Tibial nerve (tissue), 4 donors: ENCODE measurements at regions not wholly inside any gene's neighbourhood (a gene's known extent, or its start where the extent isn't known, plus 50 kb on each side); places are given as distances from the start of the nearest gene placed in this dataset.

Experiments used
- CTCF ChIP-seq, 5 experiments: fragments of 200-600 bp in 3 of 5; fragments of 450-650 bp in 2 of 5; sonication (generic) in 3 of 5; IDR thresholded peaks; one replicate each; pipeline ENCODE4 v1.5.1; 2016 to 2019; ENCODE audit warnings: antibody characterized with exemption in 5 of 5, mild to moderate bottlenecking in 3 of 5, moderate library complexity in 2 of 5
- EP300 ChIP-seq, 2 donors: sonication (generic); formaldehyde crosslinking; IDR thresholded peaks; one replicate each; pipeline ENCODE4 v1.6.1; 2017; ENCODE audit warnings: antibody characterized with exemption in 2 of 2, mild to moderate bottlenecking in 1 of 2
- POLR2A ChIP-seq, 2 donors: fragments of 450-650 bp; IDR thresholded peaks; one replicate each; pipeline ENCODE4 v1.6.1; 2017; ENCODE audit warnings: antibody characterized with exemption in 2 of 2, mild to moderate bottlenecking in 2 of 2, moderate library complexity in 2 of 2

GRCh38 chr2:195514365-195514764, 142.7 kb upstream of the SLC39A10 start:
- TF ChIP-seq CTCF (IDR thresholded peaks at IDR 0.05) = no peak
- no peak for TF ChIP-seq EP300 (IDR thresholded peaks at IDR 0.05)
- no peak for TF ChIP-seq POLR2A (IDR thresholded peaks at IDR 0.05)
